GM12878 (cell line): ENCODE measurements at regions not wholly inside any gene's neighbourhood (a gene's known extent, or its start where the extent isn't known, plus 50 kb on each side); places are given as distances from the start of the nearest gene placed in this dataset.

Experiments
- ATAC-seq: fragments of 200-7000 bp; cut with Tn5 transposase; 3 replicates; pipeline ENCODE4 v1.9.1; 2020; ENCODE audit warnings: mild to moderate bottlenecking, moderate library complexity
- BruUV-seq: library from RNA; stranded (reverse); fragments of 400-500 nt; replicated peaks from 2 replicates; lab custom pipeline; 2021; lab: Mats Ljungman, UMichigan
- CTCF ChIA-PET: fragments of 300-600 bp; sonication (Branson Sonifier 250); formaldehyde crosslinking; extraction: SDS; loops from one replicate; lab custom pipeline; 2021; ENCODE audit warnings: inconsistent platforms; lab: Yijun Ruan, JAX
- POLR2A ChIA-PET: fragments of 350-600 bp; formaldehyde crosslinking; extraction: SDS; loops from one replicate; lab custom pipeline; 2021; ENCODE audit warnings: inconsistent platforms; lab: Charles Lee
- RAD21 ChIA-PET: fragments of 300-600 bp; sonication (Branson Sonifier 250); formaldehyde crosslinking; loops from one replicate; lab custom pipeline; 2023; ENCODE audit warnings: antibody characterized with exemption; ENCODE audit not compliant: unreplicated experiment; lab: Charles Lee
- SMC1A ChIA-PET: fragments of 300-600 bp; sonication (Branson Sonifier 250); formaldehyde crosslinking; loops from one replicate; lab custom pipeline; 2023; ENCODE audit not compliant: unreplicated experiment, uncharacterized antibody; lab: Charles Lee
- DNase-seq: peaks from one replicate; pipeline ENCODE4 v3.0.0-alpha.2; 2011; ENCODE audit warnings: low read depth, low spot score
- FAIRE-seq: peaks from 3 replicates; lab custom pipeline; 2011; peaks lifted over from hg19 to GRCh38; lab: Jason Lieb, UNC
- H2AFZ ChIP-seq: 2 replicates; pipeline ENCODE4 v1.6.0; 2011; ENCODE audit warnings: low read depth, low read length, control low read depth; ENCODE audit not compliant: control insufficient read depth
- H3K27ac ChIP-seq: 2 replicates; pipeline ENCODE4 v1.5.1; 2011; ENCODE audit warnings: control low read depth; ENCODE audit not compliant: control insufficient read depth, insufficient read depth
- H3K27me3 ChIP-seq, 2 experiments: replicated peaks in 1 of 2; 2 replicates each; pipeline versions ENCODE4 v1.6.0 to v1.6.1; 2011; ENCODE audit warnings: low read length in 1 of 2; ENCODE audit not compliant: control insufficient read depth in 2 of 2, insufficient read depth in 2 of 2
- H3K36me3 ChIP-seq, 2 experiments: 2 replicates each; pipeline ENCODE4 v1.5.1; 2011; ENCODE audit warnings: low read length in 1 of 2; ENCODE audit not compliant: control insufficient read depth in 2 of 2, insufficient read depth in 2 of 2
- H3K4me1 ChIP-seq: 2 replicates; pipeline ENCODE4 v1.6.1; 2011; ENCODE audit warnings: mild to moderate bottlenecking, low read length, moderate library complexity, mixed read lengths; ENCODE audit not compliant: control insufficient read depth, insufficient read depth
- H3K4me2 ChIP-seq: 2 replicates; pipeline ENCODE4 v1.6.0; 2011; ENCODE audit warnings: control low read depth; ENCODE audit not compliant: control insufficient read depth, insufficient read depth
- H3K4me3 ChIP-seq: fragments of 200-600 bp; sonication (generic); 2 replicates; pipeline ENCODE4 v1.5.1; 2016
- H3K79me2 ChIP-seq: 2 replicates; pipeline ENCODE4 v1.6.0; 2011; ENCODE audit warnings: low read length; ENCODE audit not compliant: control insufficient read depth, insufficient read depth
- H3K9ac ChIP-seq: 2 replicates; pipeline ENCODE4 v1.8.0; 2011; ENCODE audit warnings: low read length, control low read depth, mixed read lengths; ENCODE audit not compliant: control insufficient read depth, insufficient read depth
- H3K9me3 ChIP-seq: replicated peaks from 3 replicates; pipeline ENCODE4 v1.5.1; 2011; ENCODE audit warnings: mild to moderate bottlenecking, low read length; ENCODE audit not compliant: control insufficient read depth, insufficient read depth
- H4K20me1 ChIP-seq: 2 replicates; pipeline ENCODE4 v1.6.0; 2011; ENCODE audit not compliant: control insufficient read depth, insufficient read depth
- ATF3 ChIP-seq: IDR thresholded peaks from 2 replicates; pipeline ENCODE4 v1.6.1; 2011; ENCODE audit warnings: low read depth, mild to moderate bottlenecking, low read length, moderate library complexity, borderline replicate concordance; ENCODE audit errors: extremely low read depth
- CUX1 ChIP-seq: IDR thresholded peaks from 2 replicates; pipeline ENCODE4 v1.6.1; 2012; ENCODE audit warnings: improper control_type of control experiment, low read depth, low read length; ENCODE audit not compliant: insufficient replicate concordance
- MTA2 ChIP-seq: fragments of 450-650 bp; IDR thresholded peaks from 2 replicates; pipeline ENCODE4 v1.6.1; 2016; ENCODE audit warnings: low read depth, mild to moderate bottlenecking, moderate library complexity
- NR2F1 ChIP-seq: fragments of 450-650 bp; conservative IDR thresholded peaks from 2 replicates; pipeline ENCODE4 v1.6.1; 2017; ENCODE audit warnings: mild to moderate bottlenecking
- POLR2AphosphoS5 ChIP-seq: IDR thresholded peaks from 2 replicates; pipeline ENCODE4 v1.6.1; 2011; ENCODE audit warnings: mild to moderate bottlenecking, low read length, inconsistent platforms
- RUNX3 ChIP-seq: IDR thresholded peaks from 2 replicates; pipeline ENCODE4 v1.6.1; 2012; ENCODE audit warnings: low read length, inconsistent platforms
- TCF3 ChIP-seq: IDR thresholded peaks from 2 replicates; pipeline ENCODE4 v1.6.1; 2012; ENCODE audit warnings: low read depth, mild to moderate bottlenecking, low read length, borderline replicate concordance; ENCODE audit not compliant: insufficient read depth
- ZZZ3 ChIP-seq: IDR thresholded peaks from 2 replicates; pipeline ENCODE4 v1.6.1; 2011; ENCODE audit warnings: low read depth; ENCODE audit not compliant: control insufficient read depth, insufficient read length
- WGBS: methylation state at CpG from one replicate; pipeline ENCODE4 v1.1.6; 2016; ENCODE audit warnings: low lambda C conversion rate; ENCODE audit not compliant: insufficient replicate concordance, insufficient coverage; ENCODE audit errors: missing lambda C conversion rate; 5-methylcytosine and 5-hydroxymethylcytosine counted together
- in situ Hi-C: fragments of 300-500 bp; cut with MboI; formaldehyde crosslinking; loops from 9 replicates; pipeline ENCODE4 v1.14.3; 2018; ENCODE audit warnings: mixed read lengths
- intact Hi-C: fragments of 100-400 bp; cut with micrococcal nuclease; formaldehyde crosslinking; loops from one replicate; pipeline ENCODE4 v1.14.2; 2022; ENCODE audit not compliant: unreplicated experiment

DNA sequence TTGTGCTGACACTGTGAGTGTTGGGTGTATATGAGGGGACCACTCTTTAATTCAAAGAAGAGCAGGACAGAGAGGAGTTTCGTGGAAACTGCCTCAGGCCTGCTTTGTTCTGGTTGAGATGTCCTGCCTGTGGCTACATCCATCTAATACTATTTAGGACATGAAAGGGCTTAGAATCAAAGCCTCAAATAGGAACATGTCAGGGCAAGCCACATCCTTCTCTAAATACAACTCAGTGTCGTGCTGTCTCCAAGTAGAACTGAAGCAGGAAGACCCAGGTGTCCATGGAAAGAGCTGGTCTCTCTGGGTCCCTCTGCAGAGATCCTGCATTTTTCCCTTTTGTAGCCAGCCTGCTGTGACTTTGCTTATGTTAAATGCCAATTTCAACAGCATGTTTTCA, 156.2 kb upstream of the UMPS start:
- no peak overlapping the region for H3K4me2 ChIP-seq
- no peaks in the 10 kb centered on the region for H3K27me3 ChIP-seq
- H3K27ac ChIP-seq, result no peak overlapping the region
- SMC1A ChIA-PET, result interaction anchor here (0.6 to 6.2 kb wide), 10 partner anchors 9 to 113 kb away, joined by 3 to 98 read pairs (median 4); no protein-coding TSS in a partner anchor
- H3K4me3 ChIP-seq, result no peak overlapping the region
- H3K4me1 ChIP-seq, result peaks cover 32% of the 10 kb centered on the region
- no peaks in the 10 kb centered on the region for H3K9me3 ChIP-seq
- CTCF ChIA-PET, result interaction anchor here (0.6 to 19.6 kb wide), 5 partner anchors 14 to 164 kb away, joined by 3 to 577 read pairs (median 4); no protein-coding TSS in a partner anchor
- RAD21 ChIA-PET, result interaction anchor here (0.7 to 1.4 kb wide), 4 partner anchors 66 to 115 kb away, joined by 3 to 4 read pairs (median 3); no protein-coding TSS in a partner anchor
- no peak overlapping the region for H3K9ac ChIP-seq
- H3K36me3 ChIP-seq, result no peaks in the 10 kb centered on the region
- no peaks in the 10 kb centered on the region for H3K79me2 ChIP-seq
- POLR2A ChIA-PET, result interaction anchor here (0.6 to 0.9 kb wide), 2 partner anchors 8 to 64 kb away, joined by 4 to 5 read pairs; no protein-coding TSS in a partner anchor
- no peak for FAIRE-seq
- H4K20me1 ChIP-seq, result no peaks in the 10 kb centered on the region
- no TSS peak for BruUV-seq
- intact Hi-C loops, result no loop called here
- no peak for ATAC-seq
- DNase-seq, result no peak
- WGBS, result 46% methylated on average over 2 of the region's 2 CpGs
- H2AFZ ChIP-seq, result peak overlapping the region; percentile 46; the same call in 1 of the 2 replicates
- in situ Hi-C loops, result loop anchor here (5.0 kb wide), 1 partner anchor 113 kb away; no protein-coding TSS in a partner anchor
- no peak for TF ChIP-seq MTA2
- peak; percentile 33; the same call in 1 of the 2 replicates for TF ChIP-seq RUNX3
- TF ChIP-seq, all 136 proteins: peak for 1

DNA sequence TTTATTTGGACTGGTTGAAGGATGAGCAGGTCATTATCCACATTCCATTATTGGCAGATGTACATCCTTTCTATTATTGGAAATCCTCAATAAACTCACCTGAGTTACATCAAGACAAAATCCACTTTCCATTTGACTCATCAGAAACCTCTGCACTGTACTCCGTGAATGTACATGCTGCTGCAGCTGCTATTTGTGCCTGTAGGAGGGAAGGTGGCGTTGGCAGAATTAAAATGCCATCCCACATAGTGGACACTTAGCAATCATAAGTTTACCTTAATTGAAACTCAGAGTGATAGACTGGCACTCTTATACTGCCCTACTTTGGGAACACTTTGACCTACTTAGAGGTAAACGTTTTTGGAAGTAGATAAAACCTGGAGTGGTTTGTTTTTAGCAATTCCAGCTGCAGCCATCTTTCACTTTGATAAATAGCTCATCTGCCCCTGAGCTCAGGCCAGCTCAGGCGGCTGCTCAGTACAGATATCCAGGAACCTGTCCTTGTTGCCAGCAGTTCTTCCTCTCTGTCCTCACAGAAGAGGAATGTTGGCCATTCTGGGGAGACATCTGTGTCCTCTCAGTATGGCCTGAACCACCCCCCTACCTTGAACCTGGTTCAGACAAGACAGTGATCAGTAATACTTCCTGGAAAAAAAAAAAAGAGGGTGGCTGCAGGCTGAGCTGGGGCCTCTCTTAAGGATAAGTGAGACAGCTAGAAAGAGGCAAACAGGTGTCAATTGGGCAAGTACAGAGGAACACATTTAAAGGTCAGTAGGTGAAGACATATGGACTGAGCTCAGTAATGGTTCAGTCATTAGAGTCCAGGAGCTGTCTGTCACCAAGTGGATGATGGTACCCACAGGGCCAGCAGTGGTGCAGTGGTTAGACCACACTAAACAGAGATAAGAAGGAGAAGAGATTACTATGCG, 153.4 kb upstream of the UMPS start:
- ChIA-PET POLR2A (interaction anchor here (0.6 to 1.4 kb wide), 7 partner anchors 10 to 74 kb away, joined by 3 to 7 read pairs (median 3); no protein-coding TSS in a partner anchor), CTCF (interaction anchor here (0.6 to 3.9 kb wide), 15 partner anchors 9 to 325 kb away, joined by 3 to 20 read pairs (median 5); no protein-coding TSS in a partner anchor), RAD21 (interaction anchor here (0.9 to 2.4 kb wide), 16 partner anchors 9 to 113 kb away, joined by 3 to 12 read pairs (median 6); no protein-coding TSS in a partner anchor), SMC1A (interaction anchor here (0.7 to 4.5 kb wide), 18 partner anchors 9 to 246 kb away, joined by 3 to 33 read pairs (median 6); no protein-coding TSS in a partner anchor)
- intact Hi-C loops (no loop called here), in situ Hi-C loops (no loop called here)
- H3K4me3 ChIP-seq, result no peak overlapping the region
- ATAC-seq (peak; percentile 84), FAIRE-seq (peak; percentile 90), DNase-seq (peak; percentile 30)
- peaks cover 32% of the 10 kb centered on the region for H3K4me1 ChIP-seq
- no peak overlapping the region for H2AFZ ChIP-seq
- no peaks in the 10 kb centered on the region for H3K36me3 ChIP-seq
- BruUV-seq, result no TSS peak
- no peak overlapping the region for H3K27ac ChIP-seq
- no peaks in the 10 kb centered on the region for H3K27me3 ChIP-seq
- H4K20me1 ChIP-seq, result no peaks in the 10 kb centered on the region
- WGBS, result 14% methylated on average over 5 of the region's 5 CpGs
- H3K4me2 ChIP-seq, result no peak overlapping the region; the same call in 1 of the 2 replicates
- H3K9ac ChIP-seq, result no peak overlapping the region
- H3K9me3 ChIP-seq, result no peaks in the 10 kb centered on the region
- H3K79me2 ChIP-seq, result no peaks in the 10 kb centered on the region
- no peak for TF ChIP-seq CUX1
- 0 out of 2 replicates have a peak, but pooled peaks have one; percentile 16 for TF ChIP-seq NR2F1
- TF ChIP-seq POLR2AphosphoS5, result no peak
- TF ChIP-seq ZZZ3, result no peak
- no peak for TF ChIP-seq TCF3
- no peak for TF ChIP-seq ATF3
